ENCODE measurements at regions not wholly inside any gene's neighbourhood (a gene's known extent, or its start where the extent isn't known, plus 50 kb on each side); places are given as distances from the start of the nearest gene placed in this dataset.
"Not testable (repeated sequence)": the region's sequence is repeated elsewhere in the genome, so short reads cannot be mapped to it uniquely, and the experiment has no call there.

GRCh38 chr7:136412952-136413351 is 435.8 kb upstream of the MTPN start:
- no peak for DNase-seq (ENCODE audit: low read depth)

GRCh38 chr7:136405931-136406777 is 429.0 kb upstream of the MTPN start:
- DNase-seq (ENCODE audit: low read depth), result peak; percentile 12

GRCh38 chr7:136403591-136403990 is 426.4 kb upstream of the MTPN start:
- DNase-seq (ENCODE audit: low read depth), result no peak

- DNase-seq (ENCODE audit: low read depth), result no peak
Observed at GRCh38 chr7:136400877-136401276, 423.7 kb upstream of the MTPN start.

- no peak for DNase-seq (ENCODE audit: low read depth)
Observed at GRCh38 chr7:136399385-136399784, 422.2 kb upstream of the MTPN start.

GRCh38 chr7:136392856-136393255 is 415.7 kb upstream of the MTPN start:
- DNase-seq (ENCODE audit: low read depth), result no peak

- DNase-seq (ENCODE audit: low read depth), result no peak
Observed at GRCh38 chr7:136391371-136391770, 414.2 kb upstream of the MTPN start.

- DNase-seq (ENCODE audit: low read depth), result no peak
Observed at GRCh38 chr7:136389933-136390332, 412.8 kb upstream of the MTPN start.

GRCh38 chr7:136386876-136387275 is 409.7 kb upstream of the MTPN start:
- DNase-seq (ENCODE audit: low read depth), result no peak

GRCh38 chr7:136371409-136371808 is 394.2 kb upstream of the MTPN start:
- DNase-seq (ENCODE audit: low read depth), result not testable (repeated sequence)

- no peak for DNase-seq (ENCODE audit: low read depth)
Observed at GRCh38 chr7:136370137-136370536, 393.0 kb upstream of the MTPN start.

GRCh38 chr7:136369225-136369624 is 392.1 kb upstream of the MTPN start:
- DNase-seq (ENCODE audit: low read depth), result no peak

GRCh38 chr7:136359333-136359903 is 382.3 kb upstream of the MTPN start:
- DNase-seq (ENCODE audit: low read depth), result no peak

- no peak for DNase-seq (ENCODE audit: low read depth)
Observed at GRCh38 chr7:136353287-136353686, 376.1 kb upstream of the MTPN start.

- no peak for DNase-seq (ENCODE audit: low read depth)
Observed at GRCh38 chr7:136348542-136349192, 371.5 kb upstream of the MTPN start.

- no peak for DNase-seq (ENCODE audit: low read depth)
Observed at GRCh38 chr7:136348142-136348541, 371.0 kb upstream of the MTPN start.

- no peak for DNase-seq (ENCODE audit: low read depth)
Observed at GRCh38 chr7:136347488-136347887, 370.3 kb upstream of the MTPN start.

- DNase-seq (ENCODE audit: low read depth), result no peak
Observed at GRCh38 chr7:136342251-136342650, 365.1 kb upstream of the MTPN start.

- no peak for DNase-seq (ENCODE audit: low read depth)
Observed at GRCh38 chr7:136339464-136339863, 362.3 kb upstream of the MTPN start.

GRCh38 chr7:136336932-136337331 is 359.8 kb upstream of the MTPN start:
- DNase-seq (ENCODE audit: low read depth), result no peak

GRCh38 chr7:136333636-136334035 is 356.5 kb upstream of the MTPN start:
- no peak for DNase-seq (ENCODE audit: low read depth)

- DNase-seq (ENCODE audit: low read depth), result no peak
Observed at GRCh38 chr7:136326045-136326609, 349.0 kb upstream of the MTPN start.

GRCh38 chr7:136325578-136325977 is 348.4 kb upstream of the MTPN start:
- DNase-seq (ENCODE audit: low read depth), result no peak
